ENCODE measurements at regions not wholly inside any gene's neighbourhood (a gene's known extent, or its start where the extent isn't known, plus 50 kb on each side); places are given as distances from the start of the nearest gene placed in this dataset.

GRCh38 chr14:53523226-53523625 lies 370.1 kb upstream of the DDHD1 start:
- TF ChIP-seq EZH2 (IDR thresholded peaks at IDR 0.05; ENCODE audit: low read depth, unreplicated experiment) (no peak), CTCF (conservative IDR thresholded peaks at IDR 0.05; ENCODE audit: low read depth in 2 of 2) (no peak)

All from GM23338 (cell line).